GM23338 (cell line): ENCODE measurements at regions not wholly inside any gene's neighbourhood (a gene's known extent, or its start where the extent isn't known, plus 50 kb on each side); places are given as distances from the start of the nearest gene placed in this dataset.

Source experiments
- ATAC-seq: fragments of 200-7000 bp; cut with Tn5 transposase; 3 replicates; pipeline ENCODE4 v1.9.1; 2020
- DNase-seq: peaks from one replicate; pipeline ENCODE4 v3.0.0-alpha.2; 2015; ENCODE audit warnings: low spot score
- H2AFZ ChIP-seq: fragments of 200-600 bp; sonication (generic); 2 replicates; pipeline ENCODE4 v1.8.0; 2016; ENCODE audit warnings: antibody characterized with exemption, mild to moderate bottlenecking, moderate library complexity
- H3F3A ChIP-seq: fragments of 200-600 bp; sonication (generic); replicated peaks from 2 replicates; pipeline ENCODE4 v1.8.0; 2017; ENCODE audit warnings: antibody characterized with exemption, mixed run types, low read depth
- H3K27ac ChIP-seq: fragments of 200-600 bp; sonication (generic); 2 replicates; pipeline ENCODE4 v1.6.1; 2016; ENCODE audit warnings: low read depth
- H3K27me3 ChIP-seq: fragments of 200-600 bp; sonication (generic); 2 replicates; pipeline ENCODE4 v1.8.0; 2016; ENCODE audit warnings: mild to moderate bottlenecking, mixed run types, moderate library complexity; ENCODE audit not compliant: insufficient read depth
- H3K36me3 ChIP-seq: fragments of 200-600 bp; sonication (generic); 2 replicates; pipeline ENCODE4 v1.8.0; 2016; ENCODE audit warnings: mild to moderate bottlenecking; ENCODE audit not compliant: insufficient read depth
- H3K4me1 ChIP-seq: fragments of 200-600 bp; sonication (generic); 2 replicates; pipeline ENCODE4 v1.8.0; 2016; ENCODE audit warnings: mild to moderate bottlenecking, moderate library complexity; ENCODE audit not compliant: insufficient read depth
- H3K4me2 ChIP-seq: fragments of 200-600 bp; sonication (generic); 2 replicates; pipeline ENCODE4 v1.7.1; 2017; ENCODE audit warnings: mixed run types
- H3K4me3 ChIP-seq: fragments of 200-600 bp; sonication (generic); 2 replicates; pipeline ENCODE4 v1.6.1; 2016; ENCODE audit warnings: mixed run types
- H3K79me2 ChIP-seq: fragments of 200-600 bp; sonication (generic); replicated peaks from 2 replicates; pipeline ENCODE4 v1.8.0; 2017; ENCODE audit warnings: mild to moderate bottlenecking; ENCODE audit not compliant: insufficient read depth
- H3K9me2 ChIP-seq: fragments of 200-600 bp; sonication (generic); 2 replicates; pipeline ENCODE4 v1.8.0; 2017; ENCODE audit not compliant: insufficient read depth
- H4K20me1 ChIP-seq: fragments of 200-600 bp; sonication (generic); replicated peaks from 2 replicates; pipeline ENCODE4 v1.8.0; 2017; ENCODE audit warnings: mild to moderate bottlenecking; ENCODE audit not compliant: insufficient read depth
- H3K27ac Mint-ChIP-seq: 2 replicates; pipeline ENCODE4 v1.8.0; 2020; ENCODE audit warnings: inconsistent platforms, mild to moderate bottlenecking, moderate library complexity, mixed read lengths
- H3K27me3 Mint-ChIP-seq: 3 replicates; pipeline ENCODE4 v1.8.0; 2022; ENCODE audit warnings: low read depth, mild to moderate bottlenecking, moderate library complexity, mixed read lengths, inconsistent platforms; ENCODE audit not compliant: insufficient read depth, poor library complexity
- H3K36me3 Mint-ChIP-seq: 3 replicates; pipeline ENCODE4 v1.8.0; 2021; ENCODE audit warnings: low read depth, mild to moderate bottlenecking, inconsistent platforms, moderate library complexity, mixed read lengths
- H3K4me1 Mint-ChIP-seq: 3 replicates; pipeline ENCODE4 v1.8.0; 2020; ENCODE audit warnings: mild to moderate bottlenecking, inconsistent platforms, mixed read lengths
- H3K4me3 Mint-ChIP-seq: 3 replicates; pipeline ENCODE4 v1.8.0; 2021; ENCODE audit warnings: moderate library complexity, mild to moderate bottlenecking, inconsistent platforms, mixed read lengths
- H3K9me3 Mint-ChIP-seq: 3 replicates; pipeline ENCODE4 v1.8.0; 2020; ENCODE audit warnings: moderate library complexity, mild to moderate bottlenecking, inconsistent platforms, mixed read lengths
- CREB1 ChIP-seq: fragments of 250-450 bp; sonication (Bioruptor Pico); IDR thresholded peaks from 2 replicates; pipeline ENCODE4 v1.5.0; 2020; ENCODE audit warnings: low read depth, mild to moderate bottlenecking, moderate library complexity
- EZH2 ChIP-seq: fragments of 200-600 bp; sonication (generic); IDR thresholded peaks from one replicate; pipeline ENCODE4 v1.8.0; 2017; ENCODE audit warnings: antibody characterized with exemption, mild to moderate bottlenecking, low read depth; ENCODE audit not compliant: unreplicated experiment
- EZH2phosphoT487 ChIP-seq: fragments of 200-600 bp; sonication (generic); IDR thresholded peaks from one replicate; pipeline ENCODE4 v1.8.1; 2018; ENCODE audit warnings: antibody characterized with exemption; ENCODE audit not compliant: unreplicated experiment
- JUNB ChIP-seq: IDR thresholded peaks from one replicate; pipeline ENCODE4 v1.6.1; 2016; ENCODE audit warnings: antibody characterized with exemption; ENCODE audit not compliant: unreplicated experiment
- NANOG ChIP-seq: IDR thresholded peaks from 2 replicates; pipeline ENCODE4 v1.6.1; 2016; ENCODE audit warnings: antibody characterized with exemption, borderline replicate concordance
- POLR2AphosphoS5 ChIP-seq: IDR thresholded peaks from 2 replicates; pipeline ENCODE4 v1.6.1; 2016; ENCODE audit warnings: antibody characterized with exemption, low read depth
- STAT1 ChIP-seq: IDR thresholded peaks from one replicate; pipeline ENCODE4 v1.6.1; 2016; ENCODE audit warnings: antibody characterized with exemption; ENCODE audit not compliant: unreplicated experiment
- ZNF114 ChIP-seq: fragments of 250-450 bp; sonication (Bioruptor Pico); IDR thresholded peaks from 2 replicates; pipeline ENCODE4 v1.5.0; 2020; ENCODE audit warnings: mild to moderate bottlenecking, moderate library complexity
- ZNF331 ChIP-seq: fragments of 250-450 bp; sonication (Bioruptor Pico); IDR thresholded peaks from 2 replicates; pipeline ENCODE4 v1.5.0; 2020; ENCODE audit warnings: low read depth, mild to moderate bottlenecking, moderate library complexity
- TF ChIP-seq, protein P1 (sequence below), 2 experiments: fragments of 200-600 bp in 1 of 2; sonication (generic) in 1 of 2; conservative IDR thresholded peaks; 2 replicates each; pipeline versions ENCODE4 v1.5.1 to v1.6.1; 2016 to 2017; ENCODE audit warnings: antibody characterized with exemption in 2 of 2, low read depth in 2 of 2, mild to moderate bottlenecking in 2 of 2, moderate library complexity in 1 of 2
- TF ChIP-seq, protein P2 (sequence below): fragments of 250-450 bp; sonication (Bioruptor Pico); IDR thresholded peaks from 2 replicates; pipeline ENCODE4 v1.5.0; 2020; ENCODE audit warnings: mild to moderate bottlenecking, moderate library complexity
- TF ChIP-seq, protein P3 (sequence below): IDR thresholded peaks from one replicate; pipeline ENCODE4 v1.6.1; 2018; ENCODE audit warnings: antibody characterized with exemption; ENCODE audit not compliant: unreplicated experiment
- TF ChIP-seq, protein P4 (sequence below): IDR thresholded peaks from 2 replicates; pipeline ENCODE4 v1.6.1; 2016; ENCODE audit warnings: antibody characterized with exemption

DNA sequence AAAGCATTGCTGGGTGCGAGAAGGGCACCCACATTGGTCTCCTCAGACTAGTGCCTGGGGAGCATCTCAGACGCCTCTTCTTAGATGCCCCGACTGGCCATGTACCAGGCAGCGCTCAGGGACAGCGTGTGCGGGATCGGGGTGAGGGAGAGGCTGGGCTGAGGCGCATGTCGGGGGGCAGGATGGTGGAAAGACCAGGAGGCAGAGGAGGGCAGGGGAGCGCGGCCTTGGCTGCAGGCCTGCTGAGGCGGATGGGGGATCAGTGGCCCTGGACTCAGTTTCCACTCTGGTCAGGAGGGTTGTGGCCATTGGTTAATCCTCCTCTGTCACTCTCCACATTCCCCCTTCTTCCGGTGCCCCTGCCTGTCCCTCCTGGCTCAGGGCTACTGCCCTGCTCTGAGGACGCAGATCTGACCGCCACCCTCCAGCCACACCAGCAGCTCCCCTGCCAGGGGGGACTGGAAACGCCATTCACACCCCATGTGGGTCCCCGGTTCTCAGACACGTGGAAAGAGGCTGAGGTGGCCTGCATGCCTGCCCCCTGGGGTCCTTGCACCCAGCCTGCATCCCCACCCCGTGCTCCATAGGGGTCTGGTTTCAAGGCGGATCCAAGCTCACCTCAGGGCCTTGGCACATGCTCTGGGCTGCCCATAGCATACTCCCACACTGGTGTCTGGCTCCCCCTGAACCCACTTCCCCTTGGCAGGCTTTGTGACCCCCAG is 105.9 kb downstream of the CPZ start:
- no peak for DNase-seq
- Histone ChIP-seq H3F3A (no peaks in the 10 kb centered on the region), H3K4me2 (no peak overlapping the region), H3K27ac (no peak overlapping the region), H3K27me3 (no peaks in the 10 kb centered on the region), H3K79me2 (no peaks in the 10 kb centered on the region), H4K20me1 (no peaks in the 10 kb centered on the region), H3K9me2 (no peaks in the 10 kb centered on the region), H3K4me3 (no peak overlapping the region), H3K36me3 (no peaks in the 10 kb centered on the region), H3K4me1 (no peaks in the 10 kb centered on the region), H2AFZ (no peak overlapping the region)
- TF ChIP-seq JUNB: no peak
- no peak for TF ChIP-seq EZH2phosphoT487
- TF ChIP-seq STAT1: no peak
- TF ChIP-seq, protein P1, sequence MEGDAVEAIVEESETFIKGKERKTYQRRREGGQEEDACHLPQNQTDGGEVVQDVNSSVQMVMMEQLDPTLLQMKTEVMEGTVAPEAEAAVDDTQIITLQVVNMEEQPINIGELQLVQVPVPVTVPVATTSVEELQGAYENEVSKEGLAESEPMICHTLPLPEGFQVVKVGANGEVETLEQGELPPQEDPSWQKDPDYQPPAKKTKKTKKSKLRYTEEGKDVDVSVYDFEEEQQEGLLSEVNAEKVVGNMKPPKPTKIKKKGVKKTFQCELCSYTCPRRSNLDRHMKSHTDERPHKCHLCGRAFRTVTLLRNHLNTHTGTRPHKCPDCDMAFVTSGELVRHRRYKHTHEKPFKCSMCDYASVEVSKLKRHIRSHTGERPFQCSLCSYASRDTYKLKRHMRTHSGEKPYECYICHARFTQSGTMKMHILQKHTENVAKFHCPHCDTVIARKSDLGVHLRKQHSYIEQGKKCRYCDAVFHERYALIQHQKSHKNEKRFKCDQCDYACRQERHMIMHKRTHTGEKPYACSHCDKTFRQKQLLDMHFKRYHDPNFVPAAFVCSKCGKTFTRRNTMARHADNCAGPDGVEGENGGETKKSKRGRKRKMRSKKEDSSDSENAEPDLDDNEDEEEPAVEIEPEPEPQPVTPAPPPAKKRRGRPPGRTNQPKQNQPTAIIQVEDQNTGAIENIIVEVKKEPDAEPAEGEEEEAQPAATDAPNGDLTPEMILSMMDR (conservative IDR thresholded peaks at IDR 0.05; ENCODE audit: low read depth in 2 of 2): no peak
- TF ChIP-seq NANOG: no peak
- TF ChIP-seq ZNF114 (CRISPR knock-in tag): no peak
- TF ChIP-seq, protein P2, sequence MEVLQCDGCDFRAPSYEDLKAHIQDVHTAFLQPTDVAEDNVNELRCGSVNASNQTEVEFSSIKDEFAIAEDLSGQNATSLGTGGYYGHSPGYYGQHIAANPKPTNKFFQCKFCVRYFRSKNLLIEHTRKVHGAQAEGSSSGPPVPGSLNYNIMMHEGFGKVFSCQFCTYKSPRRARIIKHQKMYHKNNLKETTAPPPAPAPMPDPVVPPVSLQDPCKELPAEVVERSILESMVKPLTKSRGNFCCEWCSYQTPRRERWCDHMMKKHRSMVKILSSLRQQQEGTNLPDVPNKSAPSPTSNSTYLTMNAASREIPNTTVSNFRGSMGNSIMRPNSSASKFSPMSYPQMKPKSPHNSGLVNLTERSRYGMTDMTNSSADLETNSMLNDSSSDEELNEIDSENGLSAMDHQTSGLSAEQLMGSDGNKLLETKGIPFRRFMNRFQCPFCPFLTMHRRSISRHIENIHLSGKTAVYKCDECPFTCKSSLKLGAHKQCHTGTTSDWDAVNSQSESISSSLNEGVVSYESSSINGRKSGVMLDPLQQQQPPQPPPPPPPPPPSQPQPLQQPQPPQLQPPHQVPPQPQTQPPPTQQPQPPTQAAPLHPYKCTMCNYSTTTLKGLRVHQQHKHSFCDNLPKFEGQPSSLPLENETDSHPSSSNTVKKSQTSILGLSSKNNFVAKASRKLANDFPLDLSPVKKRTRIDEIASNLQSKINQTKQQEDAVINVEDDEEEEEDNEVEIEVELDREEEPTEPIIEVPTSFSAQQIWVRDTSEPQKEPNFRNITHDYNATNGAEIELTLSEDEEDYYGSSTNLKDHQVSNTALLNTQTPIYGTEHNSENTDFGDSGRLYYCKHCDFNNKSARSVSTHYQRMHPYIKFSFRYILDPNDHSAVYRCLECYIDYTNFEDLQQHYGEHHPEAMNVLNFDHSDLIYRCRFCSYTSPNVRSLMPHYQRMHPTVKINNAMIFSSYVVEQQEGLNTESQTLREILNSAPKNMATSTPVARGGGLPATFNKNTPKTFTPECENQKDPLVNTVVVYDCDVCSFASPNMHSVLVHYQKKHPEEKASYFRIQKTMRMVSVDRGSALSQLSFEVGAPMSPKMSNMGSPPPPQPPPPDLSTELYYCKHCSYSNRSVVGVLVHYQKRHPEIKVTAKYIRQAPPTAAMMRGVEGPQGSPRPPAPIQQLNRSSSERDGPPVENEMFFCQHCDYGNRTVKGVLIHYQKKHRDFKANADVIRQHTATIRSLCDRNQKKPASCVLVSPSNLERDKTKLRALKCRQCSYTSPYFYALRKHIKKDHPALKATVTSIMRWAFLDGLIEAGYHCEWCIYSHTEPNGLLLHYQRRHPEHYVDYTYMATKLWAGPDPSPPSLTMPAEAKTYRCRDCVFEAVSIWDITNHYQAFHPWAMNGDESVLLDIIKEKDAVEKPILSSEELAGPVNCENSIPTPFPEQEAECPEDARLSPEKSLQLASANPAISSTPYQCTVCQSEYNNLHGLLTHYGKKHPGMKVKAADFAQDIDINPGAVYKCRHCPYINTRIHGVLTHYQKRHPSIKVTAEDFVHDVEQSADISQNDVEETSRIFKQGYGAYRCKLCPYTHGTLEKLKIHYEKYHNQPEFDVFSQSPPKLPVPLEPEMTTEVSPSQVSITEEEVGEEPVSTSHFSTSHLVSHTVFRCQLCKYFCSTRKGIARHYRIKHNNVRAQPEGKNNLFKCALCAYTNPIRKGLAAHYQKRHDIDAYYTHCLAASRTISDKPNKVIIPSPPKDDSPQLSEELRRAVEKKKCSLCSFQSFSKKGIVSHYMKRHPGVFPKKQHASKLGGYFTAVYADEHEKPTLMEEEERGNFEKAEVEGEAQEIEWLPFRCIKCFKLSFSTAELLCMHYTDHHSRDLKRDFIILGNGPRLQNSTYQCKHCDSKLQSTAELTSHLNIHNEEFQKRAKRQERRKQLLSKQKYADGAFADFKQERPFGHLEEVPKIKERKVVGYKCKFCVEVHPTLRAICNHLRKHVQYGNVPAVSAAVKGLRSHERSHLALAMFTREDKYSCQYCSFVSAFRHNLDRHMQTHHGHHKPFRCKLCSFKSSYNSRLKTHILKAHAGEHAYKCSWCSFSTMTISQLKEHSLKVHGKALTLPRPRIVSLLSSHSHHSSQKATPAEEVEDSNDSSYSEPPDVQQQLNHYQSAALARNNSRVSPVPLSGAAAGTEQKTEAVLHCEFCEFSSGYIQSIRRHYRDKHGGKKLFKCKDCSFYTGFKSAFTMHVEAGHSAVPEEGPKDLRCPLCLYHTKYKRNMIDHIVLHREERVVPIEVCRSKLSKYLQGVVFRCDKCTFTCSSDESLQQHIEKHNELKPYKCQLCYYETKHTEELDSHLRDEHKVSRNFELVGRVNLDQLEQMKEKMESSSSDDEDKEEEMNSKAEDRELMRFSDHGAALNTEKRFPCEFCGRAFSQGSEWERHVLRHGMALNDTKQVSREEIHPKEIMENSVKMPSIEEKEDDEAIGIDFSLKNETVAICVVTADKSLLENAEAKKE (CRISPR knock-in tag): no peak
- TF ChIP-seq POLR2AphosphoS5: no peak
- no peak for TF ChIP-seq CREB1 (CRISPR knock-in tag)
- TF ChIP-seq, protein P3, sequence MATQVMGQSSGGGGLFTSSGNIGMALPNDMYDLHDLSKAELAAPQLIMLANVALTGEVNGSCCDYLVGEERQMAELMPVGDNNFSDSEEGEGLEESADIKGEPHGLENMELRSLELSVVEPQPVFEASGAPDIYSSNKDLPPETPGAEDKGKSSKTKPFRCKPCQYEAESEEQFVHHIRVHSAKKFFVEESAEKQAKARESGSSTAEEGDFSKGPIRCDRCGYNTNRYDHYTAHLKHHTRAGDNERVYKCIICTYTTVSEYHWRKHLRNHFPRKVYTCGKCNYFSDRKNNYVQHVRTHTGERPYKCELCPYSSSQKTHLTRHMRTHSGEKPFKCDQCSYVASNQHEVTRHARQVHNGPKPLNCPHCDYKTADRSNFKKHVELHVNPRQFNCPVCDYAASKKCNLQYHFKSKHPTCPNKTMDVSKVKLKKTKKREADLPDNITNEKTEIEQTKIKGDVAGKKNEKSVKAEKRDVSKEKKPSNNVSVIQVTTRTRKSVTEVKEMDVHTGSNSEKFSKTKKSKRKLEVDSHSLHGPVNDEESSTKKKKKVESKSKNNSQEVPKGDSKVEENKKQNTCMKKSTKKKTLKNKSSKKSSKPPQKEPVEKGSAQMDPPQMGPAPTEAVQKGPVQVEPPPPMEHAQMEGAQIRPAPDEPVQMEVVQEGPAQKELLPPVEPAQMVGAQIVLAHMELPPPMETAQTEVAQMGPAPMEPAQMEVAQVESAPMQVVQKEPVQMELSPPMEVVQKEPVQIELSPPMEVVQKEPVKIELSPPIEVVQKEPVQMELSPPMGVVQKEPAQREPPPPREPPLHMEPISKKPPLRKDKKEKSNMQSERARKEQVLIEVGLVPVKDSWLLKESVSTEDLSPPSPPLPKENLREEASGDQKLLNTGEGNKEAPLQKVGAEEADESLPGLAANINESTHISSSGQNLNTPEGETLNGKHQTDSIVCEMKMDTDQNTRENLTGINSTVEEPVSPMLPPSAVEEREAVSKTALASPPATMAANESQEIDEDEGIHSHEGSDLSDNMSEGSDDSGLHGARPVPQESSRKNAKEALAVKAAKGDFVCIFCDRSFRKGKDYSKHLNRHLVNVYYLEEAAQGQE: no peak
- TF ChIP-seq ZNF331: no peak
- TF ChIP-seq EZH2: no peak
- TF ChIP-seq, protein P4, sequence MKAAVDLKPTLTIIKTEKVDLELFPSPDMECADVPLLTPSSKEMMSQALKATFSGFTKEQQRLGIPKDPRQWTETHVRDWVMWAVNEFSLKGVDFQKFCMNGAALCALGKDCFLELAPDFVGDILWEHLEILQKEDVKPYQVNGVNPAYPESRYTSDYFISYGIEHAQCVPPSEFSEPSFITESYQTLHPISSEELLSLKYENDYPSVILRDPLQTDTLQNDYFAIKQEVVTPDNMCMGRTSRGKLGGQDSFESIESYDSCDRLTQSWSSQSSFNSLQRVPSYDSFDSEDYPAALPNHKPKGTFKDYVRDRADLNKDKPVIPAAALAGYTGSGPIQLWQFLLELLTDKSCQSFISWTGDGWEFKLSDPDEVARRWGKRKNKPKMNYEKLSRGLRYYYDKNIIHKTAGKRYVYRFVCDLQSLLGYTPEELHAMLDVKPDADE: no peak
- peaks cover 9% of the 10 kb centered on the region for H3K27me3 Mint-ChIP-seq
- H3K27ac Mint-ChIP-seq: no peak overlapping the region
- ATAC-seq: no peak
- H3K36me3 Mint-ChIP-seq: no peaks in the 10 kb centered on the region; the same call in 2 of the 3 replicates
- H3K4me3 Mint-ChIP-seq: no peak overlapping the region
- H3K4me1 Mint-ChIP-seq: peaks cover 5% of the 10 kb centered on the region; the same call in 2 of the 3 replicates
- H3K9me3 Mint-ChIP-seq: no peaks in the 10 kb centered on the region; the same call in 1 of the 3 replicates
